ENCODE measurements at regions not wholly inside any gene's neighbourhood (a gene's known extent, or its start where the extent isn't known, plus 50 kb on each side); places are given as distances from the start of the nearest gene placed in this dataset.

- Histone ChIP-seq H3K27me3 (no peaks in the 10 kb centered on the region), H3K4me3 (no peak overlapping the region), H3K27ac (no peak overlapping the region), H3K36me3 (ENCODE audit: low read depth, missing control alignments) (no peaks in the 10 kb centered on the region), H3K4me1 (no peaks in the 10 kb centered on the region), H3K9me3 (no peaks in the 10 kb centered on the region)
- no peak for DNase-seq
- 54 to 67% methylated on average over 1 of the region's 1 CpG for WGBS, 2 donors
- TF ChIP-seq POLR2A (IDR thresholded peaks at IDR 0.05) (no peak), CTCF (IDR thresholded peaks at IDR 0.05) (no peak)
- intact Hi-C loops (cut with DNase I; ENCODE audit: low total_unique reads) = no loop called here
These were observed 87.0 kb upstream of the B3GAT2 start for GRCh38 chr6:71043902-71044301.

GRCh38 chr6:71044753-71045152 is 87.9 kb upstream of the B3GAT2 start:
- H3K9me3 ChIP-seq = no peaks in the 10 kb centered on the region
- no peak for DNase-seq
- H3K27me3 ChIP-seq = no peaks in the 10 kb centered on the region
- TF ChIP-seq CTCF (IDR thresholded peaks at IDR 0.05) (no peak), POLR2A (IDR thresholded peaks at IDR 0.05) (no peak)
- H3K36me3 ChIP-seq (ENCODE audit: low read depth, missing control alignments) = no peaks in the 10 kb centered on the region
- no peak overlapping the region for H3K27ac ChIP-seq
- H3K4me1 ChIP-seq = no peaks in the 10 kb centered on the region
- intact Hi-C loops (cut with DNase I; ENCODE audit: low total_unique reads) = no loop called here
- no peak overlapping the region for H3K4me3 ChIP-seq
- 91 to 94% methylated on average over 1 of the region's 1 CpG for WGBS, 2 donors

GRCh38 chr6:71045296-71045695 is 88.4 kb upstream of the B3GAT2 start:
- no peak overlapping the region for H3K4me3 ChIP-seq
- no peak overlapping the region for H3K27ac ChIP-seq
- no peak for DNase-seq
- H3K36me3 ChIP-seq (ENCODE audit: low read depth, missing control alignments) = no peaks in the 10 kb centered on the region
- no peaks in the 10 kb centered on the region for H3K4me1 ChIP-seq
- 83 to 91% methylated on average over 5 of the region's 5 CpGs for WGBS, 2 donors
- no peaks in the 10 kb centered on the region for H3K27me3 ChIP-seq
- no peak for TF ChIP-seq CTCF (IDR thresholded peaks at IDR 0.05)
- TF ChIP-seq POLR2A (IDR thresholded peaks at IDR 0.05) = no peak
- intact Hi-C loops (cut with DNase I; ENCODE audit: low total_unique reads) = no loop called here
- no peaks in the 10 kb centered on the region for H3K9me3 ChIP-seq

GRCh38 chr6:71047417-71047816 is 90.6 kb upstream of the B3GAT2 start:
- no peaks in the 10 kb centered on the region for H3K27me3 ChIP-seq
- H3K4me1 ChIP-seq = no peaks in the 10 kb centered on the region
- intact Hi-C loops (cut with DNase I; ENCODE audit: low total_unique reads) = no loop called here
- TF ChIP-seq POLR2A (IDR thresholded peaks at IDR 0.05) = no peak
- TF ChIP-seq CTCF (IDR thresholded peaks at IDR 0.05) = no peak
- H3K36me3 ChIP-seq (ENCODE audit: low read depth, missing control alignments) = no peaks in the 10 kb centered on the region
- 79 to 89% methylated on average over 4 of the region's 4 CpGs for WGBS, 2 donors
- H3K27ac ChIP-seq = no peak overlapping the region
- no peak overlapping the region for H3K4me3 ChIP-seq
- H3K9me3 ChIP-seq = no peaks in the 10 kb centered on the region
- no peak for DNase-seq

GRCh38 chr6:71048320-71049164 is 91.7 kb upstream of the B3GAT2 start:
- H3K4me3 ChIP-seq = no peak overlapping the region
- no peaks in the 10 kb centered on the region for H3K9me3 ChIP-seq
- no peak for TF ChIP-seq CTCF (IDR thresholded peaks at IDR 0.05)
- TF ChIP-seq POLR2A (IDR thresholded peaks at IDR 0.05) = no peak
- no peak overlapping the region for H3K27ac ChIP-seq
- no peaks in the 10 kb centered on the region for H3K36me3 ChIP-seq (ENCODE audit: low read depth, missing control alignments)
- intact Hi-C loops (cut with DNase I; ENCODE audit: low total_unique reads) = no loop called here
- DNase-seq = no peak
- 50 to 52% methylated on average over 4 of the region's 4 CpGs for WGBS, 2 donors
- no peaks in the 10 kb centered on the region for H3K27me3 ChIP-seq
- H3K4me1 ChIP-seq = no peaks in the 10 kb centered on the region

All from testis (tissue), 2 donors.